GM23248 (cell line): ENCODE measurements at regions not wholly inside any gene's neighbourhood (a gene's known extent, or its start where the extent isn't known, plus 50 kb on each side); places are given as distances from the start of the nearest gene placed in this dataset.

Source experiments
- DNase-seq: peaks from one replicate; pipeline ENCODE4 v3.0.0-alpha.2; 2015
- H2AFZ ChIP-seq: fragments of 200-600 bp; sonication (generic); 2 replicates; pipeline ENCODE4 v1.6.1; 2016; ENCODE audit warnings: antibody characterized with exemption
- H3F3A ChIP-seq: fragments of 200-600 bp; sonication (generic); 2 replicates; pipeline ENCODE4 v1.6.1; 2016; ENCODE audit warnings: mild to moderate bottlenecking, antibody characterized with exemption, mixed run types; ENCODE audit not compliant: insufficient read depth
- H3K27ac ChIP-seq: fragments of 200-600 bp; sonication (generic); 2 replicates; pipeline ENCODE4 v1.5.1; 2016; ENCODE audit warnings: mild to moderate bottlenecking
- H3K27me3 ChIP-seq: fragments of 200-600 bp; sonication (generic); replicated peaks from 2 replicates; pipeline ENCODE4 v1.6.1; 2016; ENCODE audit warnings: mild to moderate bottlenecking; ENCODE audit not compliant: insufficient read depth
- H3K36me3 ChIP-seq: fragments of 200-600 bp; sonication (generic); 2 replicates; pipeline ENCODE4 v1.6.1; 2016; ENCODE audit warnings: low read depth, mild to moderate bottlenecking
- H3K4me1 ChIP-seq: fragments of 200-600 bp; sonication (generic); 2 replicates; pipeline ENCODE4 v1.6.1; 2016; ENCODE audit warnings: mild to moderate bottlenecking; ENCODE audit not compliant: insufficient read depth
- H3K4me2 ChIP-seq: fragments of 200-600 bp; sonication (generic); one replicate; pipeline ENCODE4 v1.6.1; 2016; ENCODE audit warnings: mild to moderate bottlenecking; ENCODE audit not compliant: unreplicated experiment
- H3K4me3 ChIP-seq: fragments of 200-600 bp; sonication (generic); 2 replicates; pipeline ENCODE4 v1.5.1; 2016; ENCODE audit warnings: mild to moderate bottlenecking
- H3K79me2 ChIP-seq: fragments of 200-600 bp; sonication (generic); 2 replicates; pipeline ENCODE4 v1.6.1; 2016; ENCODE audit warnings: mild to moderate bottlenecking; ENCODE audit not compliant: insufficient read depth
- H3K9ac ChIP-seq: fragments of 200-600 bp; sonication (generic); 2 replicates; pipeline ENCODE4 v1.6.1; 2016; ENCODE audit warnings: mild to moderate bottlenecking
- H3K9me2 ChIP-seq: fragments of 200-600 bp; sonication (generic); 2 replicates; pipeline ENCODE4 v1.6.1; 2016; ENCODE audit warnings: mixed run types, mild to moderate bottlenecking, moderate library complexity; ENCODE audit not compliant: insufficient read depth
- H3K9me3 ChIP-seq: fragments of 200-600 bp; sonication (generic); one replicate; pipeline ENCODE4 v1.6.1; 2017; ENCODE audit warnings: low read depth
- H4K20me1 ChIP-seq: fragments of 200-600 bp; sonication (generic); 2 replicates; pipeline ENCODE4 v1.6.0; 2016; ENCODE audit not compliant: insufficient read depth
- EZH2 ChIP-seq: fragments of 200-600 bp; sonication (generic); IDR thresholded peaks from 2 replicates; pipeline ENCODE4 v1.6.1; 2018; ENCODE audit warnings: antibody characterized with exemption, mild to moderate bottlenecking; ENCODE audit not compliant: insufficient read depth, poor library complexity, severe bottlenecking
- EZH2phosphoT487 ChIP-seq: fragments of 200-600 bp; sonication (generic); IDR thresholded peaks from 2 replicates; pipeline ENCODE4 v1.6.1; 2018; ENCODE audit warnings: antibody characterized with exemption, moderate library complexity, mild to moderate bottlenecking, low read depth; ENCODE audit not compliant: insufficient read depth
- WGBS, 2 experiments: methylation state at CpG; one replicate each; pipeline ENCODE4 v1.1.6; 2015 to 2017; ENCODE audit warnings: low lambda C conversion rate in 2 of 2, low coverage in 1 of 2; ENCODE audit errors: missing lambda C conversion rate in 2 of 2; 5-methylcytosine and 5-hydroxymethylcytosine counted together
- in situ Hi-C: fragments of 300-500 bp; cut with MboI; formaldehyde crosslinking; loops from 2 replicates; pipeline ENCODE4 v1.15.0; 2020

GRCh38 chr4:111696505-111696904 lies 448.7 kb upstream of the FAM241A start:
- Histone ChIP-seq H3K27ac (no peak overlapping the region), H3K9me2 (no peaks in the 10 kb centered on the region), H3K4me1 (no peaks in the 10 kb centered on the region), H3K36me3 (no peaks in the 10 kb centered on the region), H3K4me2 (no peak overlapping the region), H3K79me2 (no peaks in the 10 kb centered on the region), H3K9ac (no peak overlapping the region), H3K4me3 (no peak overlapping the region), H2AFZ (no peak overlapping the region), H3K9me3 (no peaks in the 10 kb centered on the region), H3F3A (no peaks in the 10 kb centered on the region), H4K20me1 (no peaks in the 10 kb centered on the region), H3K27me3 (no peaks in the 10 kb centered on the region)
- no peak for TF ChIP-seq EZH2
- no peak for TF ChIP-seq EZH2phosphoT487
- WGBS, 2 experiments: 60 to 61% methylated on average over 2 of the region's 2 CpGs
- in situ Hi-C loops: no loop called here
- no peak for DNase-seq

GRCh38 chr4:111697176-111697942 lies 447.9 kb upstream of the FAM241A start:
- no peak for TF ChIP-seq EZH2
- H3K36me3 ChIP-seq: no peaks in the 10 kb centered on the region
- H3K79me2 ChIP-seq: no peaks in the 10 kb centered on the region
- no peak overlapping the region for H2AFZ ChIP-seq
- DNase-seq: no peak
- no peaks in the 10 kb centered on the region for H3K9me3 ChIP-seq
- no peaks in the 10 kb centered on the region for H4K20me1 ChIP-seq
- H3K4me1 ChIP-seq: no peaks in the 10 kb centered on the region
- no peak overlapping the region for H3K27ac ChIP-seq
- H3K27me3 ChIP-seq: no peaks in the 10 kb centered on the region
- no peak overlapping the region for H3K4me2 ChIP-seq
- no peak overlapping the region for H3K4me3 ChIP-seq
- H3K9ac ChIP-seq: no peak overlapping the region
- H3K9me2 ChIP-seq: no peaks in the 10 kb centered on the region
- in situ Hi-C loops: no loop called here
- H3F3A ChIP-seq: no peaks in the 10 kb centered on the region
- WGBS, 2 experiments: 72 to 79% methylated on average over 2 of the region's 2 CpGs

- Histone ChIP-seq H3K36me3 (no peaks in the 10 kb centered on the region), H3K27me3 (no peaks in the 10 kb centered on the region), H3K4me2 (no peak overlapping the region), H3K79me2 (no peaks in the 10 kb centered on the region), H3K9me3 (no peaks in the 10 kb centered on the region), H3K4me1 (no peaks in the 10 kb centered on the region), H2AFZ (no peak overlapping the region), H3K9me2 (no peaks in the 10 kb centered on the region), H3F3A (no peaks in the 10 kb centered on the region), H3K27ac (no peak overlapping the region), H3K9ac (no peak overlapping the region), H3K4me3 (no peak overlapping the region), H4K20me1 (no peaks in the 10 kb centered on the region)
- no peak for TF ChIP-seq EZH2phosphoT487
- TF ChIP-seq EZH2: no peak
- in situ Hi-C loops: no loop called here
- DNase-seq: no peak
Observed at GRCh38 chr4:111698361-111698760, 446.9 kb upstream of the FAM241A start.

GRCh38 chr4:111699165-111699564 lies 446.1 kb upstream of the FAM241A start:
- in situ Hi-C loops: no loop called here
- Histone ChIP-seq H3K9ac (no peak overlapping the region), H2AFZ (no peak overlapping the region), H3K27me3 (no peaks in the 10 kb centered on the region), H3K4me1 (no peaks in the 10 kb centered on the region), H3K9me3 (no peaks in the 10 kb centered on the region), H3K79me2 (no peaks in the 10 kb centered on the region), H3K4me2 (no peak overlapping the region), H4K20me1 (no peaks in the 10 kb centered on the region), H3K27ac (no peak overlapping the region), H3K4me3 (no peak overlapping the region), H3K36me3 (no peaks in the 10 kb centered on the region), H3K9me2 (no peaks in the 10 kb centered on the region), H3F3A (no peaks in the 10 kb centered on the region)
- TF ChIP-seq EZH2phosphoT487 (no peak), EZH2 (no peak)
- DNase-seq: no peak

- Histone ChIP-seq H3K36me3 (no peaks in the 10 kb centered on the region), H3K9me3 (no peaks in the 10 kb centered on the region), H2AFZ (no peak overlapping the region), H3F3A (no peaks in the 10 kb centered on the region), H3K79me2 (no peaks in the 10 kb centered on the region), H3K4me1 (no peaks in the 10 kb centered on the region), H3K27me3 (no peaks in the 10 kb centered on the region), H3K4me3 (no peak overlapping the region), H3K4me2 (no peak overlapping the region), H3K27ac (no peak overlapping the region), H4K20me1 (no peaks in the 10 kb centered on the region), H3K9me2 (no peaks in the 10 kb centered on the region), H3K9ac (no peak overlapping the region)
- in situ Hi-C loops: no loop called here
- TF ChIP-seq EZH2 (no peak), EZH2phosphoT487 (no peak)
- WGBS, 2 experiments: 9 to 11% methylated on average over 3 of the region's 3 CpGs
- DNase-seq: no peak
Observed at GRCh38 chr4:111701102-111701501, 444.2 kb upstream of the FAM241A start.
